HG02870 (cell line): ENCODE measurements at regions not wholly inside any gene's neighbourhood (a gene's known extent, or its start where the extent isn't known, plus 50 kb on each side); places are given as distances from the start of the nearest gene placed in this dataset.
"Not testable (repeated sequence)": the region's sequence is repeated elsewhere in the genome, so short reads cannot be mapped to it uniquely, and the experiment has no call there.

ENCODE experiments used
- ATAC-seq: cut with Tn5 transposase; IDR thresholded peaks from one replicate; pipeline ENCODE4 v1.9.1; 2021; ENCODE audit warnings: mild to moderate bottlenecking, moderate library complexity; ENCODE audit not compliant: unreplicated experiment

GRCh38 chr14:28294834-28295440 lies 471.6 kb upstream of the FOXG1 start:
- ATAC-seq, result no peak

- ATAC-seq, result no peak
Measured at GRCh38 chr14:28297559-28297958, 469.0 kb upstream of the FOXG1 start.

- ATAC-seq, result no peak
Measured at GRCh38 chr14:28298156-28298555, 468.4 kb upstream of the FOXG1 start.

GRCh38 chr14:28299227-28299626 lies 467.4 kb upstream of the FOXG1 start:
- no peak for ATAC-seq

- no peak for ATAC-seq
Measured at GRCh38 chr14:28300356-28300755, 466.2 kb upstream of the FOXG1 start.

- no peak for ATAC-seq
Measured at GRCh38 chr14:28301179-28301578, 465.4 kb upstream of the FOXG1 start.

- no peak for ATAC-seq
Measured at GRCh38 chr14:28303248-28303647, 463.3 kb upstream of the FOXG1 start.

- no peak for ATAC-seq
Measured at GRCh38 chr14:28305938-28306337, 460.6 kb upstream of the FOXG1 start.

- ATAC-seq, result no peak
Measured at GRCh38 chr14:28307506-28307905, 459.1 kb upstream of the FOXG1 start.

- ATAC-seq, result no peak
Measured at GRCh38 chr14:28308734-28309133, 457.9 kb upstream of the FOXG1 start.

- ATAC-seq, result not testable (repeated sequence)
Measured at GRCh38 chr14:28317890-28318675, 448.5 kb upstream of the FOXG1 start.

- no peak for ATAC-seq
Measured at GRCh38 chr14:28321475-28322244, 444.9 kb upstream of the FOXG1 start.

- no peak for ATAC-seq
Measured at GRCh38 chr14:28323366-28323765, 443.2 kb upstream of the FOXG1 start.

- no peak for ATAC-seq
Measured at GRCh38 chr14:28323951-28324741, 442.4 kb upstream of the FOXG1 start.

- ATAC-seq, result no peak
Measured at GRCh38 chr14:28340816-28341215, 425.8 kb upstream of the FOXG1 start.

GRCh38 chr14:28344381-28344780 lies 422.2 kb upstream of the FOXG1 start:
- no peak for ATAC-seq

GRCh38 chr14:28348797-28349196 lies 417.8 kb upstream of the FOXG1 start:
- no peak for ATAC-seq

GRCh38 chr14:28356819-28357218 lies 409.8 kb upstream of the FOXG1 start:
- no peak for ATAC-seq

GRCh38 chr14:28361486-28361885 lies 405.1 kb upstream of the FOXG1 start:
- ATAC-seq, result no peak

GRCh38 chr14:28365510-28365909 lies 401.1 kb upstream of the FOXG1 start:
- ATAC-seq, result no peak

GRCh38 chr14:28373721-28374120 lies 392.9 kb upstream of the FOXG1 start:
- no peak for ATAC-seq
